K562 (cell line): ENCODE measurements at regions not wholly inside any gene's neighbourhood (a gene's known extent, or its start where the extent isn't known, plus 50 kb on each side); places are given as distances from the start of the nearest gene placed in this dataset.

Source experiments
- FOXK2 ChIP-seq, 2 experiments: fragments of 450-650 bp; IDR thresholded peaks in 1 of 2; conservative IDR thresholded peaks in 1 of 2; 2 replicates each; pipeline ENCODE4 v1.6.1; 2016; ENCODE audit warnings: low read depth in 2 of 2, mild to moderate bottlenecking in 1 of 2
- HLTF ChIP-seq: fragments of 450-650 bp; IDR thresholded peaks from 2 replicates; pipeline ENCODE4 v1.6.1; 2016
- HNRNPL ChIP-seq: fragments of 200-400 bp; formaldehyde crosslinking; IDR thresholded peaks from 2 replicates; pipeline ENCODE4 v1.6.1; 2017; ENCODE audit warnings: low read depth, mild to moderate bottlenecking, low read length
- HSF4 ChIP-seq: fragments of 250-450 bp; sonication (Bioruptor Pico); IDR thresholded peaks from 2 replicates; pipeline ENCODE4 v2.1.2; 2022; ENCODE audit warnings: mild to moderate bottlenecking, moderate library complexity, borderline replicate concordance
- NR3C1 ChIP-seq: sonication (generic); formaldehyde crosslinking; IDR thresholded peaks from 2 replicates; pipeline ENCODE4 v1.8.1; 2022; ENCODE audit warnings: missing genetic modification reagents
- PHF8 ChIP-seq: fragments of 200-600 bp; sonication (generic); IDR thresholded peaks from 2 replicates; pipeline ENCODE4 v1.6.1; 2012; ENCODE audit warnings: mixed run types, mild to moderate bottlenecking, inconsistent platforms, low read length, moderate library complexity, borderline replicate concordance
- SAP30 ChIP-seq: fragments of 200-600 bp; sonication (generic); IDR thresholded peaks from 2 replicates; pipeline ENCODE4 v1.6.1; 2012; ENCODE audit warnings: borderline replicate concordance, low read depth, mild to moderate bottlenecking, moderate library complexity, low read length, control low read depth, inconsistent platforms; ENCODE audit not compliant: insufficient read depth, poor library complexity, severe bottlenecking
- SMARCC2 ChIP-seq: fragments of 450-650 bp; IDR thresholded peaks from 2 replicates; pipeline ENCODE4 v1.6.1; 2017; ENCODE audit warnings: antibody characterized with exemption, moderate library complexity, mild to moderate bottlenecking, low read depth
- SP2 ChIP-seq: IDR thresholded peaks from 2 replicates; pipeline ENCODE4 v1.6.1; 2011; ENCODE audit warnings: mild to moderate bottlenecking, low read depth, low read length, moderate library complexity; ENCODE audit not compliant: poor library complexity, severe bottlenecking; ENCODE audit errors: extremely low read depth
- ZNF274 ChIP-seq: IDR thresholded peaks from 2 replicates; pipeline ENCODE4 v1.6.1; 2011; ENCODE audit warnings: low read depth, mild to moderate bottlenecking, low read length, moderate library complexity, borderline replicate concordance
- ZNF408 ChIP-seq: fragments of 250-450 bp; sonication (Bioruptor Pico); IDR thresholded peaks from 2 replicates; pipeline ENCODE4 v1.4.0; 2020; ENCODE audit warnings: low read depth, mild to moderate bottlenecking, moderate library complexity
- TF ChIP-seq, protein P1 (sequence below), 2 experiments: fragments of 250-450 bp in 1 of 2; fragments of 450-650 bp in 1 of 2; sonication (Bioruptor Pico) in 1 of 2; IDR thresholded peaks; 2 replicates each; pipeline versions ENCODE4 v1.6.1 to v1.8.0; 2016 to 2021; ENCODE audit warnings: mild to moderate bottlenecking in 2 of 2, moderate library complexity in 2 of 2, missing compliant biosample characterization in 1 of 2, missing genetic modification characterization in 1 of 2
- TF ChIP-seq, protein P2 (sequence below), 3 experiments: IDR thresholded peaks in 2 of 3; conservative IDR thresholded peaks in 1 of 3; 2 replicates each; pipeline ENCODE4 v1.5.1; 2011 to 2012; ENCODE audit warnings: low read length in 3 of 3, mild to moderate bottlenecking in 3 of 3, control low read depth in 2 of 3, improper control_type of control experiment in 1 of 3, inconsistent platforms in 1 of 3, low read depth in 1 of 3, mixed read lengths in 1 of 3, moderate library complexity in 1 of 3; ENCODE audit not compliant: insufficient read depth in 2 of 3

DNA sequence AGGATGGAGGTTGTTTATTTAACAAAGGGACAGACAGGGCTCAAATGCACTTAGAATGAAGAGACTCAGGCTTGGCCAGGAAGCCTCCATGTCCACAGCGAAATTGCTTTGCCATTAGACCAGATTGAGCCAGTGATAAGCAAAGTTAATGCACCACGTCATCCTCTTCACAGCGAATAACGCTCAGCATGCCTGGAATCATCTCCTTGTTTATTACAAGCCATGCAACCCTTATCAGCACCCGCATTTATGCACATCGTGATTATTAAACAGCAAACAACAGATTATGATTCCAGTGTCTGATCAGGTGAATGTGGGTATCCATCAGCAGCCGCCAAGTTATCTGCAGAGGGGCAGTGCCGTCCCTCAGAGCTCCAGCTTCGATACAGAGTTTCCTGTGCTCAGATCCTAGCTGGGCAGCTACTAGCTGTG is 175.0 kb upstream of the TMEM132C start:
- no peak for TF ChIP-seq HLTF
- no peak for TF ChIP-seq SAP30
- TF ChIP-seq HSF4 (CRISPR knock-in tag), result no peak
- TF ChIP-seq, protein P1, sequence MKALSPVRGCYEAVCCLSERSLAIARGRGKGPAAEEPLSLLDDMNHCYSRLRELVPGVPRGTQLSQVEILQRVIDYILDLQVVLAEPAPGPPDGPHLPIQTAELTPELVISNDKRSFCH (CRISPR knock-in tag; IDR thresholded peaks at IDR 0.05), result no peak
- TF ChIP-seq, protein P1 (tag; IDR thresholded peaks at IDR 0.05), result no peak
- no peak for TF ChIP-seq ZNF408 (CRISPR knock-in tag)
- TF ChIP-seq SP2, result no peak
- TF ChIP-seq SMARCC2, result no peak
- no peak for TF ChIP-seq PHF8
- TF ChIP-seq, protein P2, sequence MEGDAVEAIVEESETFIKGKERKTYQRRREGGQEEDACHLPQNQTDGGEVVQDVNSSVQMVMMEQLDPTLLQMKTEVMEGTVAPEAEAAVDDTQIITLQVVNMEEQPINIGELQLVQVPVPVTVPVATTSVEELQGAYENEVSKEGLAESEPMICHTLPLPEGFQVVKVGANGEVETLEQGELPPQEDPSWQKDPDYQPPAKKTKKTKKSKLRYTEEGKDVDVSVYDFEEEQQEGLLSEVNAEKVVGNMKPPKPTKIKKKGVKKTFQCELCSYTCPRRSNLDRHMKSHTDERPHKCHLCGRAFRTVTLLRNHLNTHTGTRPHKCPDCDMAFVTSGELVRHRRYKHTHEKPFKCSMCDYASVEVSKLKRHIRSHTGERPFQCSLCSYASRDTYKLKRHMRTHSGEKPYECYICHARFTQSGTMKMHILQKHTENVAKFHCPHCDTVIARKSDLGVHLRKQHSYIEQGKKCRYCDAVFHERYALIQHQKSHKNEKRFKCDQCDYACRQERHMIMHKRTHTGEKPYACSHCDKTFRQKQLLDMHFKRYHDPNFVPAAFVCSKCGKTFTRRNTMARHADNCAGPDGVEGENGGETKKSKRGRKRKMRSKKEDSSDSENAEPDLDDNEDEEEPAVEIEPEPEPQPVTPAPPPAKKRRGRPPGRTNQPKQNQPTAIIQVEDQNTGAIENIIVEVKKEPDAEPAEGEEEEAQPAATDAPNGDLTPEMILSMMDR (IDR thresholded peaks at IDR 0.05 in 2 of 3, conservative IDR thresholded peaks at IDR 0.05 in 1 of 3; ENCODE audit: insufficient read depth in 2 of 3, low read depth in 1 of 3, low read length in 3 of 3), result no peak
- no peak for TF ChIP-seq HNRNPL
- TF ChIP-seq ZNF274, result no peak
- no peak for TF ChIP-seq FOXK2 (conservative IDR thresholded peaks at IDR 0.05 in 1 of 2, IDR thresholded peaks at IDR 0.05 in 1 of 2; ENCODE audit: low read depth in 2 of 2)
- TF ChIP-seq NR3C1 (CRISPR knock-in tag), result no peak
